ENCODE measurements at regions not wholly inside any gene's neighbourhood (a gene's known extent, or its start where the extent isn't known, plus 50 kb on each side); places are given as distances from the start of the nearest gene placed in this dataset.
"Not testable (repeated sequence)": the region's sequence is repeated elsewhere in the genome, so short reads cannot be mapped to it uniquely, and the experiment has no call there.

DNA sequence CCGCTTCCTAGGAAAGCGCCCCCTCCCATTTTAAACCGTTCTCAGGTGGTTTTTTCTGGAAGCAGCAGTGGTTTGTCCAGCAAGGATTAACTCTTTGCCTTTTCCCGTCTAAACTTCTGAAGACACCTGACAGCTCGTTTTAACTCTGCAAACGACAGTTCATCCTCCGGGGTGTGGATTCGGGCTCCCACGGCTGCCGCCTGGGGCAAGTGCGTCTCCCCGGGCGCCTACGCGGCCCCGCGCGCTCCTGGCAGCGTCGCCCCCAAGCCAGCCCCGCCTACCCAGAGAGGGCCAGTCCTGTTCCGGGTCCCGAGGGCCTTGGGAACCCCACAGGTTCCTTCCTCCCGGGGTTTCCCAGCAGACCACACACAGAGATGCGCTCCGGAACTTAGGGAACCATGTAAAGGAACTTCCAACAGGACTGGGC lies 54.4 kb downstream of the PRR18 start:
- Mint-ChIP-seq H3K4me1 (ENCODE audit: low read depth) (no peaks in the 10 kb centered on the region), H3K27me3 (ENCODE audit: insufficient read depth) (peaks cover 4% of the 10 kb centered on the region; the same call in 1 of the 2 replicates), H3K9me3 (no peaks in the 10 kb centered on the region; the same call in 1 of the 2 replicates), H3K27ac (no peak overlapping the region), H3K4me3 (no peak overlapping the region), H3K36me3 (ENCODE audit: low read depth) (no peaks in the 10 kb centered on the region)
- TF ChIP-seq, protein P1, sequence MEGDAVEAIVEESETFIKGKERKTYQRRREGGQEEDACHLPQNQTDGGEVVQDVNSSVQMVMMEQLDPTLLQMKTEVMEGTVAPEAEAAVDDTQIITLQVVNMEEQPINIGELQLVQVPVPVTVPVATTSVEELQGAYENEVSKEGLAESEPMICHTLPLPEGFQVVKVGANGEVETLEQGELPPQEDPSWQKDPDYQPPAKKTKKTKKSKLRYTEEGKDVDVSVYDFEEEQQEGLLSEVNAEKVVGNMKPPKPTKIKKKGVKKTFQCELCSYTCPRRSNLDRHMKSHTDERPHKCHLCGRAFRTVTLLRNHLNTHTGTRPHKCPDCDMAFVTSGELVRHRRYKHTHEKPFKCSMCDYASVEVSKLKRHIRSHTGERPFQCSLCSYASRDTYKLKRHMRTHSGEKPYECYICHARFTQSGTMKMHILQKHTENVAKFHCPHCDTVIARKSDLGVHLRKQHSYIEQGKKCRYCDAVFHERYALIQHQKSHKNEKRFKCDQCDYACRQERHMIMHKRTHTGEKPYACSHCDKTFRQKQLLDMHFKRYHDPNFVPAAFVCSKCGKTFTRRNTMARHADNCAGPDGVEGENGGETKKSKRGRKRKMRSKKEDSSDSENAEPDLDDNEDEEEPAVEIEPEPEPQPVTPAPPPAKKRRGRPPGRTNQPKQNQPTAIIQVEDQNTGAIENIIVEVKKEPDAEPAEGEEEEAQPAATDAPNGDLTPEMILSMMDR (IDR thresholded peaks at IDR 0.05): no peak
- DNase-seq: no peak

DNA sequence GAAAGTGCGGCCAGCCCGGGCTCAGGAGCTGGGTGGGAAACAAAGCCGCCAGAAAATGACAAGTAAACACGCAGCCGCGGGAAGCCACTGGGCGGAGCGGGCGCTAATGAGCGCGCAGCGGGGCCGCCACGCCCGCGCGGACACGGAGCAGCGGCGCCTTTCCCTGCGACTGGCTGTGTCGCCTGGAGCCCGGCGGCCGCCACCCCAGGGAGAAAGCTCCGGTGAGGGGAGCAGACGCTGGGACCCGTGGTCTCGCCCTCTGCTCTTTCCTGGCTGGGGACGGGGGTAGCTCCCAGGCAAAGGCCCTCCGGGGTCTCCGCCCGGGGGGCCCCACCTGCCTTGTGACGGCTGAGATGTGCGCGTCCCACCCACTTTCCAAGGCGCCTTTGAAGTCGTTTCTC lies 54.9 kb downstream of the PRR18 start:
- no peaks in the 10 kb centered on the region for H3K36me3 Mint-ChIP-seq (ENCODE audit: low read depth)
- no peak for DNase-seq
- peaks cover 4% of the 10 kb centered on the region; the same call in 1 of the 2 replicates for H3K27me3 Mint-ChIP-seq (ENCODE audit: insufficient read depth)
- no peak overlapping the region for H3K4me3 Mint-ChIP-seq
- H3K9me3 Mint-ChIP-seq: no peaks in the 10 kb centered on the region; the same call in 1 of the 2 replicates
- TF ChIP-seq, protein P1 (IDR thresholded peaks at IDR 0.05): no peak
- no peak overlapping the region for H3K27ac Mint-ChIP-seq
- H3K4me1 Mint-ChIP-seq (ENCODE audit: low read depth): no peaks in the 10 kb centered on the region

DNA sequence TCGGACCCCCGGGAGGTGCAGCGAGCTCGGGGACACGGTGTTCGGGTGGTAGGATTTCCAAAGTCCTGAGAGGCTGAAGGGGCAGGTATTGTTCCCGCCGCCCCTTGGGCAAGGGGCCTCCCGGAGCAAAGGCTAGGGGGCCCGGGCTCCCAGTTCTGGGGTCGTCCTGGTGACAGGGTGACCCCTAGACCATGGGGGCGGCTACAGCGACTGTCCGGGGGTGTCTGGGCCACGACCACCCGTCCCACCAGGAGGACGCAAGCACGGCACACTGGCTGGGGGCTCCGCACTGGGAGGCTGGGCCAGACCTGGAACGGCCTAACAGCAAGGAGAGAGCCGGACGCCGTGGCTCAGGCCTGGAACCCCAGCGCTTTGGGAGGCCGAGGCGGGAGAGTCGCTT lies 55.6 kb downstream of the PRR18 start:
- Mint-ChIP-seq H3K4me3 (no peak overlapping the region), H3K9me3 (no peaks in the 10 kb centered on the region), H3K4me1 (ENCODE audit: low read depth) (no peaks in the 10 kb centered on the region), H3K27me3 (ENCODE audit: insufficient read depth) (peaks cover 4% of the 10 kb centered on the region; the same call in 1 of the 2 replicates), H3K27ac (no peak overlapping the region), H3K36me3 (ENCODE audit: low read depth) (no peaks in the 10 kb centered on the region)
- no peak for DNase-seq
- TF ChIP-seq, protein P1 (IDR thresholded peaks at IDR 0.05): no peak

DNA sequence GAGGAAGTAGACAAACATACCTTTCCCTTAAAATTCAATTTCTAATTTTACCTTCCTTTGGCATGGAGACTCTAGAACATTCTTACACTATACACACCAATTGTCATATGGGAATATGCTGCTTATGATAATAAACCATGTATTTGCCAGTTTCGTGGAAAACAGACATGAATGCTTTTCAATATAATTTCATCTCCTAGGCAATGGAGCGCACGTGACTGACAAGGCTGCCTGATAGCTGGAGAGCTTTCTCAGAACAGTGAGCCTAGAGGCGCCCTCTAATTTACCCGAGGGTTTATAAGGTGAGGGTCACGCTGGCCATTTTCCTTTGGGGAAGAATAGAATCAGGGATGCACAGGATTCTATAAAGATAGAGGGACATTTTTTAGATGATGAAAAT lies 56.5 kb downstream of the PRR18 start:
- H3K27me3 Mint-ChIP-seq (ENCODE audit: insufficient read depth): peaks cover 4% of the 10 kb centered on the region; the same call in 1 of the 2 replicates
- no peaks in the 10 kb centered on the region for H3K36me3 Mint-ChIP-seq (ENCODE audit: low read depth)
- H3K4me3 Mint-ChIP-seq: no peak overlapping the region
- no peaks in the 10 kb centered on the region for H3K9me3 Mint-ChIP-seq
- no peak overlapping the region for H3K27ac Mint-ChIP-seq
- DNase-seq: no peak
- no peaks in the 10 kb centered on the region for H3K4me1 Mint-ChIP-seq (ENCODE audit: low read depth)
- TF ChIP-seq, protein P1 (IDR thresholded peaks at IDR 0.05): no peak

DNA sequence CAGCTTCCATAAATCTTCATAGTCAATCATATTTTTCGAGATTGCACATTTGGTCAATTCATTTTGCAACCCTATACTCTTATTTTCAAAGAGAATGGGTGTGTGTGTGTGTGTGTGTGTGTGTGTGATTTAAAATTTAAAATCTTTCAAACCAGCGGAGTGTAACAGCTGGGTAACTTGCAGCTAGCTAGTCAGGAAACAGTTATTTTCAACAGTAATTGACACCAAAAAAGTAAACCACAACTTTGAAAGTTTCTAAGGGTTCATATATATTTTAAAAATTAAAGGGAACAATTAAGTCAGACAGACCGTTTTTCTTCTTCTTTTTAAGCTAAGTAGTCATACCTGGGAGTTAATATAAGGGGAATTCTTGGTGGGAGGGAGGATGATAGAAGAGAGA lies 57.0 kb downstream of the PRR18 start:
- Mint-ChIP-seq H3K4me1 (ENCODE audit: low read depth) (no peaks in the 10 kb centered on the region), H3K27ac (no peak overlapping the region), H3K4me3 (no peak overlapping the region), H3K9me3 (no peaks in the 10 kb centered on the region), H3K36me3 (ENCODE audit: low read depth) (no peaks in the 10 kb centered on the region), H3K27me3 (ENCODE audit: insufficient read depth) (peaks cover 4% of the 10 kb centered on the region; the same call in 1 of the 2 replicates)
- TF ChIP-seq, protein P1 (IDR thresholded peaks at IDR 0.05): no peak
- DNase-seq: no peak

DNA sequence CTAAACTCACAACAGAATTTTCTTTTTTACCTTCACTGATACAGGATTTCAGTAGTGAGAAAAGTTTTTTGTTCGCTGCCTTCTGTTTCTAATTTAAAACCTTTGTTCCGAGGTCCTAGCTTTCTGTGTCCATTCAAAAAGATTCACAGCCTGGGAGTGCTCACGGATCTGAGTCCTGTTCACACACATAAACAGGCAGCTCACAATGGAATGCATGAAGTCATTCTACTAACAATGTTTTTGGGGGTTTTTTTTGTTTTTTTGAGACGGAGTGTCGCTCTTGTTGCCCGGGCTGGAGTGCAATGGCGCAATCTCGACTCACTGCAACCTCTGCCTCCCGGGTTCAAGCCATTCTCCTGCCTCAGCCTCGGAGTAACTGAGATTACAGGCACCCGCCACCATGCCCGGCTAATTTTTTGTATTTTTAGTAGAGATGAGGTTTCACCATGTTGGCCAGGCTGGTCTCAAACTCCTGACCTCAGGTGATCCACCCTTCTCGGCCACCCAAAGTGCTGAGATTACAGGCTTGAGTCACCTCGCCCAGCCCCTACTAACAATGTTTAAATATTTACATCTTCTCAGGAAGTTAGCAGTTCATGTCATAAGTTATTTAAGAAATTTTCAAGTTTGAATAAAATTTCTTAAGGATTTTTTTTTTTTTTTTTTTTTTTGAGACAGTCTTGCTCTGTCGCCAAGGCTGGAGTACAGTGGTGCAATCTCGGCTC lies 59.0 kb downstream of the PRR18 start:
- not testable (repeated sequence) for H3K9me3 Mint-ChIP-seq; H3K27me3 Mint-ChIP-seq (ENCODE audit: insufficient read depth); H3K27ac Mint-ChIP-seq; H3K4me3 Mint-ChIP-seq; H3K36me3 Mint-ChIP-seq (ENCODE audit: low read depth); DNase-seq; H3K4me1 Mint-ChIP-seq (ENCODE audit: low read depth)

Measured in HFFc6 (cell line).